ENCODE measurements at regions not wholly inside any gene's neighbourhood (a gene's known extent, or its start where the extent isn't known, plus 50 kb on each side); places are given as distances from the start of the nearest gene placed in this dataset.
"Not testable (repeated sequence)": the region's sequence is repeated elsewhere in the genome, so short reads cannot be mapped to it uniquely, and the experiment has no call there.

GRCh38 chr14:71332476-71332875, 425.2 kb downstream of the PCNX1 start:
- no peak for DNase-seq

GRCh38 chr14:71333705-71334104, 426.4 kb downstream of the PCNX1 start:
- no peak for DNase-seq

DNA sequence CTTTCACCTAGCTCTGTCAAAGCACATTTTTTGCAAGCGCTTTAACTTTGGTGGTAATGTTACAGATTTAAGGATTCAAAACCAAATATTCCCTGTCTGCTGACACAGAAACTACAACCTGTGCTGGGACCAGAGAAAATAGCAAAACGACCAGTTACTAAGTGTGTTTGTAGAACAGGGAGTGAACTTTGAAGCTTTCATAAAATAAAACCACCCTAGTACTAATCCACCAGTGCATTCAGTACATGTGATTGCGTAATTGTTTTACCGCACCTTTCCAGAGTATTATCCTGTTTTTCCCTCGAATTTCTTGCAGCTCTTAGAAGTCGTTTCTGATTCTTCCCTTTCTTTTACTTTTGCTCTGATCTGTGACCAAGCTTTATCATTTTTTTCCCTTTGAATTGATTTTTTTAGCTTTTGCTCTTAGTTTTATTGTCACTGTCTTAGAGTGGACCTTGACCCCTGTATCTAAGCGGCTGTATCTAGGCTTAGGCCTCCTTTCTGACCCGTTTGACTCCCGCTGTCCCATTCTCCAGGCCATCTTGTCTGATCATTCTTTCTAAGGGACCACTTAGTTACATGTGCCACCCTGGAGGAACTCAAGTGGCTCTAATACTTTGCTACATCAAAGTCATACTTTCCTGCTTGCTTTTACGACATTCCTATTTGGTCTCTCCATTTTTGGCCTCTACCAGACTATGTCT, 429.4 kb downstream of the PCNX1 start:
- no peak for DNase-seq

GRCh38 chr14:71338153-71338552, 430.9 kb downstream of the PCNX1 start:
- DNase-seq: no peak

- DNase-seq: no peak
Measured at GRCh38 chr14:71339650-71340415, 432.6 kb downstream of the PCNX1 start.

DNA sequence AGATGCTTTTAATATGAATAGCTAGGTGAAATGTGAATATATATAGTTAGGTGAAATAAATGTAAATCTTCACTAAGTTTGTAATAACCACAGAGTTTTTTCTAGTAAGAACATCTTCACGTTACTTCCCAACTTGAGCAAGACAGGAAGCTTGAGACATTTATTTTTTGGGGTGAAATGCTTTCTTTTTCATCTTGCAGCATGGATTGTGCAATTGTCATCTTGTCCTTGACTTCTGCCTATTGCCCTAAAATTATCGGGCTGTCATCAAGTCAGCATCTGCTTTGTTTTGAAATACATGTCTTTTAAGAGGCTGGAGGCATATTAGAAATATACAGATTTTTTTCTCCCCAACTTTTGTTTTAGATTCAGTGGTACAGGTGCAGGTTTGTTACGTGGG, 433.9 kb downstream of the PCNX1 start:
- no peak for DNase-seq

DNA sequence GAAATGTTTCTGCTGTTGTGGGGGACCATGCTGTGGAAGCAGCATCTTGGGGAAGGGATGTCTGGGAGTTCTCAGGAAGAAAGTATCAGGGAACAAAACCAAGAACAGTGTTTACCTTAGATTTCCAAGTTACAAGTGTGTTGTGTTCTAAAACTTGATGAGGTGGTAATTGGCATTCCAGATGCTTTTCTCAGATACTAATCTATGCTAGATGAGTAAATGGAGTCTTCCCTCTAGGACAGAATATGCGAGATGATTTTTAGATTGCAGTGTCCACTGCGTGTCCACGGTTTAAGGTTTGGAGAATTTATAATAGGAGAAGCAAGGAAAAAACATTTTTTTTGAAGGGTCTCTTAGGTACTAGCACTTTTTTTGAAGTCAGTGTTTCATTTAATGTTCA, 436.5 kb downstream of the PCNX1 start:
- DNase-seq: no peak

GRCh38 chr14:71344506-71344905, 437.2 kb downstream of the PCNX1 start:
- DNase-seq: no peak

DNA sequence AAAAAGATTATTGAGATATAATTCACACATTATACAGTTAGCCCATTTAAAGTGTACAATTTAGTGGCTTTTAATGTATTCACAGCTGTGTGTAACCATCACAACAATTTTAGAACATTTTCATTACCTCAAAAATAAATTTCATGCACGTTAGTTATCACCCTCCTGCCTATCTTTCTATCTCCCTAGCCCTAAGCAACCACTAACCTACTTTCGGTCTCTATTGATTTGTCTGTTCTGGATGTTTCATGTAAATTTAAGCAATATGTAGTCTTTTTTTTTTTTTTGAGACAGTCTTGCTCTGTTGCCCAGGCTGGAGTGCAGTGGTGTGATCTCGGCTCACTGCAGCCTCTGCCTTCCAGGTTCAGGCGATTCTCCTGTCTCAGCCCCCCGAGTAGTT, 439.4 kb downstream of the PCNX1 start:
- DNase-seq: no peak

- no peak for DNase-seq
Measured at GRCh38 chr14:71348394-71348793, 441.1 kb downstream of the PCNX1 start.

DNA sequence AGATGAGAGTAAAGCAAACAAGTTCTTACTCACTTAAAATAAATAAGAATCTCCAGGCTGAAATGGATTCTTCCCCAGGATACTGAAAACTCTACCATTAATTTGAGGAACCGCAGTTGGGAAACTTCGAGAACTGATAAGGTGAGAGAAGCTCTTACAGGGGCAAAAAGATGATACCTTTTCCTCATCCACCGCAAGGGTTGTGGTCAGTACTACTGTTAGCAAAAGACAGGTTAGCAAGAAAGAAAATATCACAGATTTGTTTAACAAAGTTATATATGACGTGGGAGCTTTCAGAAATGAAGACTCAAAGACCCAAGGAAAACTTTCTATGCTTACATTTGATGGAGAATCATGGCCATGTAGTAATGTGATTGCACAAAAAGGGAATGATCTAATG, 441.6 kb downstream of the PCNX1 start:
- DNase-seq: no peak

GRCh38 chr14:71354142-71354541, 446.9 kb downstream of the PCNX1 start:
- DNase-seq: no peak

DNA sequence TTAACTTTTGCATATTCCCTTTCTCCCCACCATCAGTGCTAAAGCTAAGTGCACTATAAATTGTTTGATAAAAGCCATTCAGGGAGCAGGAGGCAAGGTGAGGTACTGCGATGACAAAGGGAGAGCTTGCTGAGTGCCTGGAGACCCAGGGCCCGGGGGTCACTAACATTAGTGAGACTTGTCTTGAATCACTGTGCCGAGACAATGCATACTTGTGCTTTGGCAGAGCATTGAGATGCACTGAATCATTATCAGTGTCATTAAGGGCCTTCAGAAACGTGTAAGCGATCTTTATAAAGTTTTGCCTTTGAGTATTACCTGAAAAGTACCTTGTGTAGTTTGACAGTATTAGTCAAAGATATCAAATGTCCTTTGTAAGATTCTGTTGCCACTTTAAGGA, 447.5 kb downstream of the PCNX1 start:
- no peak for DNase-seq

GRCh38 chr14:71355324-71356201, 448.3 kb downstream of the PCNX1 start:
- DNase-seq: no peak

DNA sequence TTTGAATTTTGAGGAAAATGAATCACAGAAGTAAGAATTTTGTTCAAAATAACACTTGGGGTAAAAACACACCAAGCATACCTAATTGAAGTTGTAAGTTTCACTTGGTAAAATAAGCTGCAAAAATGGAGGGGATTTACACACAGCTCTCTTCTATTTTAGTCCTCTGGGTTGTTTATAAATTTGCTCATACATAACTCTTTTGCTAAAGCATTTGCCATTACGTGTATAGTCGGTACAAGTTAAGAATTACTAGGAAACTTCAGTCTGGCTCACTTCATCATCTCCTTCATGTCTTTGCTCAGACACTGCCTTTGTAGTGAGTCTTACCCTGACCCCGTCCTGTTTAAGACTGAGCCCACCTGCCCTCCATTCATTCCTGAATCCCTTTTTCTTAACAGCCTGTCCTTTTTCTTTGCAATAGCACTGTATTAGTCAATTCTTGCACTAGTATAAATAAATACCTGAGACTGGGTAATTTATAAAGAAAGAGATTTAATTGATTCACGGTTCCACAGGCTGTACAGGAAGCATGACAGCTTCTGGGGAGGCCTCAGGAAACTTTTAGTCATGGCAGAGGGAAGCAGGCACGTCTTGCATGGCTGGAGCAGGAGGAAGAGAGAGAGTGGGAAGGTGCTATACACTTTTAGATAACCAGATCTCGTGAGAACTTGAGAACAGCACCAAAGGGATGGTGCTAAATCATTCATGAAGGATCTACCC, 451.1 kb downstream of the PCNX1 start:
- DNase-seq: no peak

- not testable (repeated sequence) for DNase-seq
Measured at GRCh38 chr14:71358932-71359421, 451.7 kb downstream of the PCNX1 start.

- no peak for DNase-seq
Measured at GRCh38 chr14:71359823-71360222, 452.6 kb downstream of the PCNX1 start.

DNA sequence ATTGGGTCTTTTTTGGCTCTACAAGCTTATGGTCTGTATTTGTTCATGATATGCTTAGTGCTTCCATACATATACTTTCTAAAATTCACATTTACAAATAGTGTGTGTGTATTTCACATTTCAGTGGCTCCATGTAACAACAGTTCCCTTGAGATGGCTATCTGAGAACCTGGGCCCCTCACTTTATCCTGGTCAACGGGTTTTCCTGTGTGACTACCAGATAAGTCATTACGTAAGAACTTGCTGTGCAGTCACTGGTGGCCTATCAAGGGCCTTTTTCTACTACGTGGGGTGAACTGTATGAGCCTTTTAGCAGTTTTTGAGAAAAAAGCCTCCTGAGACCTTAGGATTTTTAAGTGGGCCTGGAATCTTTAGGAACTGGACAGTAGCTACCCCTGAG, 454.1 kb downstream of the PCNX1 start:
- no peak for DNase-seq

GRCh38 chr14:71361874-71362273, 454.6 kb downstream of the PCNX1 start:
- no peak for DNase-seq

- no peak for DNase-seq
Measured at GRCh38 chr14:71362282-71362681, 455.0 kb downstream of the PCNX1 start.

DNA sequence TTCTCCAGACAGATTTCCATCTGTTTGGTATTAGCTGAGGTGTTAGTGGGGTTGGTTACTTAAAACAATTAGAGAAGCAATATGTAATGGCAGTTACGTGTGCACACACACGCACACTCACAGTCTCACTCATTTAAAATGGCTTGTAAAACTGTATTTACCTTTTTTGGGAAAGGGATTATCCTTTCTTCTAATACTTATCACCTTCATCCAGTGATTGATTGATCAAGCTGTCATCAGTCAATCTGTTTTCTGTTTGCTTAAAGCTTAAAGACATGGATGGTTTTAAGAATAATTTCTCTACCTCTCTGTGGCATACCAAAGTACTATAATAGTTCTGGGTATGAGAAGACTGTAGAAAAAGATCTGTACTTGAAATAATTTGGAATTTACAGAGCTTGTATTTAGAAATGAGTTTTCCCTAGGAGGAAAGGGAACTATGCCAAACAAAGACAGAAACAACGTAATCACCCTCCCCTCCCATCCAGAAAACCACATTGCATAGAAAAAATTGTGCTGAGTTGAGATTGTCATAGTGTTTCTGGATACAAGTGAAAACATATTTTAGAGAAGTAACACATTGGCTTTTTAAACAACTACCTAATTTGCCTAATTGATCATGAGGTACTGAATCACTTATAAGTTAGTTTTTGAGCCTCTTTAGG, 455.8 kb downstream of the PCNX1 start:
- no peak for DNase-seq
